GM18498 (cell line): ENCODE measurements at regions not wholly inside any gene's neighbourhood (a gene's known extent, or its start where the extent isn't known, plus 50 kb on each side); places are given as distances from the start of the nearest gene placed in this dataset.
"Not testable (repeated sequence)": the region's sequence is repeated elsewhere in the genome, so short reads cannot be mapped to it uniquely, and the experiment has no call there.

Source experiments
- ATAC-seq: cut with Tn5 transposase; IDR thresholded peaks from one replicate; pipeline ENCODE4 v1.9.1; 2021; ENCODE audit warnings: mild to moderate bottlenecking, moderate library complexity; ENCODE audit not compliant: unreplicated experiment

GRCh38 chr2:113386780-113387433 is 50.6 kb upstream of the ZNG1B start:
- ATAC-seq: not testable (repeated sequence)

GRCh38 chr2:113379621-113380020 is 57.9 kb upstream of the ZNG1B start:
- not testable (repeated sequence) for ATAC-seq

DNA sequence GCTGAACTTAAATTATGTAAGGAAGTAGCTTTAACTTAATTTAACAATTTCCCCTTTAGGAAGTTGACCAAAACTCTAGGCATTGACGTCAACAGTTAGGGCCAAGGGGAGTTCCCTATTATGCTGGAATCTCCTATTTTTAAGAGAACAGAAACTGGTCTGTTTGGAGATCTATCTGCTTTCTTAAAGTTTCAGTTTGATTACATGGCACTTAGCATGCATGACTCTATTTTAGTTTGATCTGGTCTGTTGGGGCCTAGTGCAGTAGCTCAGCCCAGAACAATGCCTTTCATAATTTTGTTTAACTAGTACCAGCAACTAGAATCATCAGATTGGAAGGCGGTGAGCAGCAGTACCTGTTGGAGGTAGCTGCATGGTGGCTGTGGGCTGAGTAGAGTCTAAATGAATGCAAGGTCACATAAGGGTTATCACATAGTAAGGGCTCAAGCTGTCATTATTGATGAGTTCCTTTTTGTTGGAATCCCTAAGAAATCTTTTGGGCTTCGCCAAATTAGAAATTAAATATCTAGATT is 60.5 kb upstream of the ZNG1B start:
- ATAC-seq: peak; percentile 69

DNA sequence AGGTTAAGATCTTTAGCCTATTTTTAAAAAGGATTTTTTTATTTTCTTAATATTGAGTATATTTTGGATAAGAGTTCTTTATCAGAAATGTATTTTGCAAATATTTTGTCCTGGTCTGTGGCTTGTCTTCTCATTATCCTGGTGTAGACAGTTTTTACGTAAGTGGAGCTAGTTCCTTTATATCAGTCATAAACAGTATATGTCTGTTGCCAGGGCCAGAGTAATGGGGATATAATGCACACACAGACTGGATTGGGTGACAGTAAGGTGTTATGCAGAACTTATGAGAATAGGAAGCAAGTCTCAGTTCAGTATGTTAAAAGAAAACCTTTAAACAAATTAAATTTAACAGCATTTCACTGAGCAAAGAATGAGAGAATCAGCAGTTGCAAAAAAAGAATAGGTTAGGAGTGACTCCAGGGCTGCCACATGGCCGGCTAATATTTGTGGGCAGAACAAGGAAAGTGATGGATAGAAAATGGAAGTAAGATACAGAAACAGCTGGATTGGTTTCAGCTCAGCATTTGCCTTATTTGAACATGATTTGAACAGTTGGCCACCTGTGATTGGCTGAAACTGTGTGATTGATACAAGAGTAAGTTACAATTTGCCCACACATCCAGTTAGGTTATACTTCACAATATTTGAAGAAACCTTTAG is 61.1 kb upstream of the ZNG1B start:
- peak; percentile 34 for ATAC-seq

GRCh38 chr2:113374857-113375256 is 62.6 kb upstream of the ZNG1B start:
- ATAC-seq: not testable (repeated sequence)

- ATAC-seq: not testable (repeated sequence)
Measured at GRCh38 chr2:113372258-113372834, 65.1 kb upstream of the ZNG1B start.

GRCh38 chr2:113370478-113371091 is 66.9 kb upstream of the ZNG1B start:
- ATAC-seq: peak; percentile 74

DNA sequence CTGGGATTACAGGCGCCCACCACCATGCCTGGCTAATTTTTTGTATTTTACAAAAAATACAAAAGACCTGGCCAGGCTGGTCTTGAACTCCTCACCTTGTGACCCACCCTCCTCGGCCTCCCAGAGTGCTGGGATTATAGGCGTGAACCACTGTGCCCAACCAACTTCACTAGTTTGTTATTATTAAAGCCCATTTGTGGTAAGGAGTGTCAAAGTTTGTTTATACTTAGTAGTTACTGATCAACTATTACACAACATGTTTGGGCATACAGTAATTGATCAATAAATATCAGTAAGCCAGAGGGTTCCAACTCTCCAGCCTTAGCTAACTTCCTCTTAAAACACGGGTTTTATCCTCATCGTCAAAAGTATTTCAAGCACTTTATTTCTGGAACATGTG is 67.5 kb upstream of the ZNG1B start:
- ATAC-seq: no peak

DNA sequence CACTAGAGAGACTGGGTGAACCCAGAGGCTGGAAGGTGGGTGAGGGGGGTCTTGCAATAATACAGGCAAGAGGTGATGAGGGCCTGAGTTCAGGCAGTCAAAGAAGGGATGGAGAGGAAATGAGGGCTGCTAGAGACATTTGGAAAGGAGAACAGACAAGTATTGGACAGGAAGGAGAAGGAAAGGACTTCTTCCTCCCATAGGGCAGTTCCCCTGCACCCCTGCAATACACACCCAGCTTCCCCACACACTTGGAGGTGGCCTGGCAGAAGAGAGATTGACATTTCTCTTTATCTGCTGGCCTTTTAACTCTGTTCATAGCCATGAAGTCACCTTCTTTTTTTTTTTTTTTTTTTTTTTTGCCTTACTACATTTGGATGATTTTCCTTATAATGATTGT is 68.9 kb upstream of the ZNG1B start:
- ATAC-seq: not testable (repeated sequence)

DNA sequence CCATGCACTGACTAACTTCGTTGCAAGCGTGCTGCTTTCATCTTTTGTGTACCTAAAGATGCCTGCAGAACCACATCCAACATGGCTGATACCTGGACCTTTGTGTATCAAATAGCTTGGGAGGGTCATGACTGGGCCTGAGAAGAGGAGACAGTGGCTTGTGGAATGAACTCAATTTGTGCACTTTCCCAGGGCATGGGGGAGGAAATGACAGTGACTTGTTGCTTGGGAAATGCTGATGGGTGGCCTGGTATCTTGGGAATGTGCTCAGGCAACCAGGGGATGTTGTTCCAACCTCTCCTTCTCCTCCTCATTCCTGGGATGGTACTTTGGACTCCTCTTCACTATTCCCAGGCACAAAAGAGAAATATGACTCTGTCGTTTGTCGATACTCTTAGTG is 70.7 kb upstream of the ZNG1B start:
- not testable (repeated sequence) for ATAC-seq

DNA sequence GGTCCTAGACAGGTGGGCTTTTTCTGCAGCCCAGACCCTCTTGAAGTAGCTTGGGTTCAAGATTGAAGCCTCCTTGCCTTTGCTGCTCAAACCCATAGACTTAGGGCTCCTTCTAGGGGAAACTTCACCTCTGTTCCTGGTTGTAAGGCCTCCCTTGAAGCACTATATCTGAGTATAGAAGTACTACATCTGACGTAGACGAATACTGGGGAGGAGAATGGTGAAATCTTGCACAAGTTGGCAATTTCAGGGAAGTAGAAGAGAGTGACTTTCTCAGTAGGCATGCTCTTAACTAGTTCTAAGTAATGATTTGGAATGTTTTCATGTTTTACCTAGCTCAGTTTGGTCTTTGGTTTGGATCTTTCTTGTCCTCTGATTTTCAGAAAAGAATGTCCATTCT is 71.7 kb upstream of the ZNG1B start:
- not testable (repeated sequence) for ATAC-seq

DNA sequence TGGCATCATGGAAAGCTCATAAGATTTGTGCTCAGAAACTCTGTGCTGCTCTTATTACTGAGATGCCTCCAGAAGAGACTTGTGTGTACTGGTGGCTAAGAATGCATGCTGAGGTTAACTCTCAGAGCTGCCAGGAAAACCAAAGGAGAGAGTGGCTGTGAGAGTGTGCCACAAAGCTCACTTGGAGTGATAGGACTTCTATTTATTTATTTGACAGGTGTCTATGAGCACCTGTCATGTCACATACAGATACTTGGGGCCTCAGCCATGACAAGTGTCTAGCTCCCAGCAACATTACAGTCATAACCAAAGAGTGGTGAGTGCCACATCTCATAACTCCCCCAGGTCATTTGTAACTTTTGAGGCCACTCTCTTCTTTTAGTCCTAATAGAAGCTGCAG is 72.2 kb upstream of the ZNG1B start:
- ATAC-seq: not testable (repeated sequence)

DNA sequence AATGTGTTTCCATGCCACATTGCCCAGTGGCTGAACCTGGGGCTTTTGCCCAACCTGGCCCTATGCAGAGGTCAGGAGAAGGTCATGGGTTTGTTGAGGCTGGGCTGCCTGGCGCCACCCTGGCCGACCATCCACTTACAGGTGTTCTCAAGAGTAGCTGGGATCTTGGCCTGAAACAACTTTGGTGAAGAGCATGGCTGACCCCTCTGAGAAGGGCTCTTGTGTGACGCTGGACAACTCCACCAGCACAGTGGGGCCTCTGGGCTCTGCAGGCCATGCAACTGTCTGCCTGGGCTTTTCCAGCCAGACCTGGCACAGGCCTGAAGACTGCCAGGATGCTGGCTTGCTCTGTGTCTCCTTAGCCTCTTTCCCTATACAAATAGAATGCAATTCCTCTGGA is 76.4 kb upstream of the ZNG1B start:
- no peak for ATAC-seq

GRCh38 chr2:113357071-113357470 is 78.3 kb upstream of the PAX8 start:
- no peak for ATAC-seq

DNA sequence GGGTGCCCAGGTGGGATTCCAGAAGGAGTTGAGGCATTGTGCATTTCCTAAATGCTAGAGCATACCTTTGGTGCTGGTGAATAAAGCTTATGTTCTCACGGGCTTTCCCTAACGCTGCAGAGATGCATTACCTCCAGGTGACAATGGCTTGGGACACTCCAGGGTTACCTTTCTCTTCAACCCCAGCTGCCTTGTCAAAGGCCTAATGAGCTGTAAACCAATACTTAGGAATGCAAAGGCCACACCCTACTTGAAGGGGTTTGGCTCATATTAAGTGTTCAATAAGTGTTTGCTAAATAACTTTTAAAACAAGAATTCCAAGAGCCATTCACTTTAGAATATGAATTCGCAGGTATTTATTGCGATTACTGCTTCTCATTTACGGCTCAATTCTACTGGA is 77.6 kb upstream of the PAX8 start:
- not testable (repeated sequence) for ATAC-seq

- not testable (repeated sequence) for ATAC-seq
Measured at GRCh38 chr2:113355339-113356015, 76.8 kb upstream of the PAX8 start.

DNA sequence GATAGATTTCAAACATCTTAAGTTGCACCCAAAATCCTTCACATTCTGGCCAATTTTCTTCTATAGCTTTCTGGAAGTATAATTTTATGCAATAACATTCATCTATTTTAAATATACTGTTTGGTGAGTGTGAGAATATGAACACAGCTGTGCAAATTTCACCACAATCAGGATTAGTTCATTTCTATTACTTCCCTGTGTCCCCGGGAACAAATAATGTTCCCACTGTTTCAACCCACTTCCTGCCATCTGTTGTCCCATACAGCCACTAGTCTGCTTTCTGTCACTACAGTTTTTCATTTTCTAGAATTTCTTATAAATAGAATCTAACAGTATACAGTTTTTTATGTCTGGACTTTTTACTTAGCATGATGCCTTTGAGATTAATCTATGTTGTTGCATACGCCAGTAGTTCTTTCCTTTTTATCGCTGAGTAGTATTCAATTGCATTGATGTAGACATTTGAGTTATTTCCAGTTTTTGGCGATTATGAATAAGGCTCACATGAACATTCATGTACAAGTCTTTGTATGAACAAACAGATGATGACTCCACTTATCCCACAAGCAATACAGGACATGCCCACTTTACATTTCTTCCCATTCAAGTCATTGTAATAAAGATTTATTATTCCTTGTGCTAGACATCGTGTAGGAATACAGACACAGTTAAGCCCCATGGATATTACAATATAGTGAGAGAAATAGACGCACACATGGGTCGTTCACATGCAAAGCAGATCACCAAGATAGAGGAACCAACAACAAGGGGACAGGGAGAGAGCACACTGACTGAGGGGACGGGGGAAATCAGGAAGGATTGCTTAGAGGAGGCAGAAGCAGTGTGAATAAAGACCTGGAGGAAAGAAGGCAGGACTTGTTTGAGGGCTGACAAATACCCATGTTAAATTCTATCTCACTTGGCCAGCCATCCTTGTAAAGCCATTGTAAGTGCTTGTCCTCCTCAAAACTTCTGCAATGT is 72.9 kb upstream of the PAX8 start:
- no peak for ATAC-seq

- ATAC-seq: not testable (repeated sequence)
Measured at GRCh38 chr2:113343800-113344199, 65.1 kb upstream of the PAX8 start.

GRCh38 chr2:113342650-113343049 is 63.9 kb upstream of the PAX8 start:
- no peak for ATAC-seq

GRCh38 chr2:113341870-113342253 is 63.1 kb upstream of the PAX8 start:
- ATAC-seq: not testable (repeated sequence)
